Stimulated activated CD4-positive, alpha-beta T cell treated with anti-CD3 and anti-CD28 coated beads, TNF-alpha, amount 100 ng/mL, for 4 hours (primary cell): ENCODE measurements at regions not wholly inside any gene's neighbourhood (a gene's known extent, or its start where the extent isn't known, plus 50 kb on each side); places are given as distances from the start of the nearest gene placed in this dataset.

ENCODE experiments used
- DNase-seq, 3 experiments: peaks; one replicate each; pipeline ENCODE4 v3.0.0-alpha.2; 2020; ENCODE audit warnings: low read depth in 3 of 3

DNA sequence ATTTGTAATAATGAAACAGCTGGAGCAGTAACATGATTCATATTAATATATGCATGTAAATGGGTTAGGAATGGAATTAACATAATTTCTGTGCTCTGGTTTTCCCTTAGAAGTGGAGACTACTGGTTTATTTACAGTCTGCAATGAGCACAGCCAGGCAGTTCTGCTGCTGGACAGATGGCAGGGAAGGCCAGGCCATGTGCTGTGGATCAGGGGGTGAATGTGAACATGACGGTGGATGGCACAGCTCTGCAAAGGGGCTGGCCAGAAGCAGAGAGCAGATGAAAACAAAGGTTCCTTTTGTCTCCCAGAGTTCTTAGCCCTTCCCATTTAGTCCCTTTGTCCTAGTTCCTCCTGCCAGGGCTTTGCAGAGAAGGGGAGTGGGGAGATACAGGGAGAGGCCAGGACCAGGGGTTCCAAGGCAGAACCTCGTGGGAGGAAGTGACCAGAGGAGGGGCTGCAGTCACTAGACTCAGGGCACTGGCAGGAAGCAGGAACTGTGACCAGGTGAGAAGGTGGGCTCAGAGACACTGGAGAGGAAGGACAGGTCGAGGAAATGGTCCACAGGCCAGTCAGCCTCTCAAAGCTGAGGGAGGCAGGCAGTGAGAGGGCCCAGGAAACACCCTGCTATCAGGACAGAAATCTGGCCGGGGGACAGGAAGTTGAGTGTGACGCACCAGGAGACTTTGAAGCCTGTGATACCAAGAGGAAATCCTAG, 112.9 kb upstream of the ATP8B1 start:
- no peak for DNase-seq

DNA sequence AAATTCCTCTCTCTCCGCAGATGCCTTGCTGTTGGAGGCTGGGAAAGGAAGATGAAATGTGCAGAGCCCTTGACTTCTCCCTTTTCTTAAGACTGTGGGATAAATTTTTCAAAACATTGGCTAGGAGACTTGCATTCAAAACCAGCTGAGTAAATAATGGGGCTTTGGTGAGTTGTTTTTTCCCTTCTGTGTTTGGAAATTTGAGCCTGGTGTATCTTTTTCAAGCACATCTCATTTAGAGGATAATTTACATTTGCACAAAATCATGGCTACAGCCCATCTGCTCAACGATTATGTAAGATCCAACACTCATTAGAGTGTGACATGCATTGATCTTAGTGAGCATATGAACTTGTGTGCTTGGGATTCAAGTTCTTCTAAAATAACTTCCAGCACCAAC, 112.1 kb upstream of the ATP8B1 start:
- DNase-seq: no peak

DNA sequence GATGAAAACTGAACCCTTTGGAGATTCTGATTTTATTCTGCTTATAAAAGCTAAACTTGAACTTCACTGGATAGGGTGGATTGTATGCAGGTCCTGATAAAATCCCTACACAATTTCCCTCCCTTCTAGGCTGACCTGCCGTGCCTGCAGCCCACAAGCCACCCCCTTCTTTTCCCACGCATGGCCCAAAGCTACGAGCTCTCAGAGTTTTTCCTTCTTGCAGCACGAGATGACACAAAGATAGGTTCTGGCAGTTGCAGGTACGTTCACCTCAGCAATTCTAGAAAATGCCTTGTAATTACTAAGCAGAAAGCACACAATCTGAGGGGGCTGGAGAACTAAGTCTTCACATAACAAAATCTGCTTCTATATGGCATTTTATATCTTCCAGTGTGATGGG, 110.6 kb upstream of the ATP8B1 start:
- no peak for DNase-seq

DNA sequence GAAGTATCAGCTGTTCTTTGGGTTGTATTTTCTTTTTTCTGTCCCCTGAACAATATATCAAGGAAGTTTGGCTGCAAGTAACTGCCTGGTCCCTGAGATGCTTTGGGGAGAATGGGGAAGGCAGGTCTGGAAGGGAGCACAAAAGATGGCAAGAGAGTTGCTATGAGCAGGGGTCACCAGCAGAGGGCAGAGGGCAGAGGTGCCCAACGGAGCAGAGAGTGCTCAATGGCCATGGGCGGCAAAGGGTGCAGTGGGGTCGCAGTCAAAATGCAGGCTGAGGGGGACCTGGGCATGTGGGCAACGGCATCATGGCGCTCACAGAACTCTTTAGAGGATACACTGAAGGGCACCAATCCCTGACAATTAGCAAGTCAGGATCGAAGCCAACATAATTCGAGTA, 107.7 kb upstream of the ATP8B1 start:
- no peak for DNase-seq

DNA sequence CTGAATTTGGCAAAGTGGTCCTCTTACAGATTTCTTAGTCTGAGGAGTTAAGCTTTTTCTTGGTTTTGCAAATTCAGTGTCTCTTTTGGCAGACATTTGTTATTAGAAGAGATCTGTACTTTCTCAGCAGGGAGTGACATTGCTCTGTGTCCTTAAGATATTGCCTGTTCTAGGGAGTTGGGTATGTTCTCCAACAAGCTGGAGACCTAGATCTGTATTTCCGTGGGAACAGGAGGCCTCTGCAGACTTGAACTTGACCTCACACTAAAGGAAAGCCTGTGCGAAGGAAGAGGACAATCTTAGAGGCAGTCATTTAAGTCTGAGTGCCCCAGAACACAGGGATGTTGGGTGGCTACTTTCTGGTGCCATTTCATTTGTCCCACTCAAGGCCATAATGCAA, 107.0 kb upstream of the ATP8B1 start:
- DNase-seq: no peak

DNA sequence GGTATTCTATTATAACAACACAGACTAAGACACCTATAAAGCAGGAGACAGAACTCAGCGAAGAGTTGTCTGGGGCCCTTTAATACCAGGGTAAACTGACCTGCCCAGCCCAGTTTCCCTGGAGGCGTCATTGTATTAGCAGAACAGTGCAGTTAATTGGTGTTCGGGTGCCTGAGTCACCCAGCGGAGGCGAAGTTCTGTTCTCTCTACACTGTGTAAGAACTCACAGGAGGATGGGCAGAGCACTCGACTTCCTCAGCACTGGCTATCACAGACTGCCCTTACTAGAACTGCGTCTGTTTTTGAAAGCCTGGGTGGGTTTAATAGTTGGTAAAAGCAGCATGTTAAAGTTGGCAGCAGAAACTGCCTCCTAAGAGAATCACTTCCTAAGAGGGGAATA, 106.5 kb upstream of the ATP8B1 start:
- DNase-seq: no peak

DNA sequence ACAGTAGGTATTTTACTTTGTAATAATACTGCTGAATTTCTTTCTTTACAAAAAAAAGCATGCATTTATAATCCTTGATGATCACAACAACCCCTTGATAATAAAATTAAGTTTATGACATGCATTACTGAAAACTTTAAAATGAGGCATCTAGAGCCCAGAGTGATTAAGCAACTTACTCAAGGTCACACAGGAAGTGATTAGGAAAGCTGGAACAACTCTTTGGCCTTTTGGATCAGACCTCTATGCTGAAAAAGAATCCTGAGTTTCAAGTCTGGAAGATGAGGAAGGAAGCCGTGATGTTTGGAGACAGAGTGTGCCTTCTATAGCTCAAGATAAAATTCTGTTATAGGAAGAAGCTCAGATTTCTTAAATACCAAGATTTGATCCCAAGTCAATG, 105.0 kb upstream of the ATP8B1 start:
- DNase-seq: no peak

DNA sequence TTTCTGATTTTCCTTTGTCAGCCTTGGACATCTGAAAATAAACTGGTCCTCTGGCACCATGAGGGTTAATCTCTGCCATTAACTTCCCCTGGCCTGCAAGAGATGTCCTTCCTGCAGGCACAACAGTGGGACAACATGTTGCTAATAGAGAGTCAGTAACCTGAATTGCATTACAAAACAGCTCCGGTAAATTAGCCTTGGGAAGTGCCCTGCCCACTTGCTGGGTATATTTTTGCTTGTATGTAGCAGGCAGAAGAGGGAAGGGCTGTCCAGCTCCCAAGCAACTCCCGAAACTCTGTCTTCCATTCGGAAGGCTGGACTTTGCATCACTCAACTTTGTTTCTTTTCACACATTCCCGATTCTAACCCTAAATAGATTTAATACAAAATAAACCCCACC, 104.4 kb upstream of the ATP8B1 start:
- DNase-seq: no peak

DNA sequence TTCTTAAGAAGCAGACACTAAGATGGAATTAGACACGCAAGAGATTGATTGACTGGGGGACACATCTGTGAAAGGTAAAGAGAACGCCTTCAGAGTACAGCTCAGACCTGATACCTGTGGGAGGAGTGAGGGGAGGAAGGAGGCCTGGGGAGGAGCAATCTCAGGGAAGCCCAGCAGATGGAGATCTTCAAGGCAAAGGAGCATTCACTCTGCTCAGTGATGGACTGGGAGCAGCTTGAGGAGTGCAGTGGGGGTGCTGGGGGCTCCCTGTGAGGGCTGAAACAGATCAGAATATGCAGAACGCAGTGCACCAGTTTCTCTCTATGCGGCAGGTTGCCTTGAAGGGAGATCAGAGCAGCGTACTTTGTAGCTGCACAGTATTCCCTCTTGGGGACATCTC, 103.7 kb upstream of the ATP8B1 start:
- DNase-seq: no peak

DNA sequence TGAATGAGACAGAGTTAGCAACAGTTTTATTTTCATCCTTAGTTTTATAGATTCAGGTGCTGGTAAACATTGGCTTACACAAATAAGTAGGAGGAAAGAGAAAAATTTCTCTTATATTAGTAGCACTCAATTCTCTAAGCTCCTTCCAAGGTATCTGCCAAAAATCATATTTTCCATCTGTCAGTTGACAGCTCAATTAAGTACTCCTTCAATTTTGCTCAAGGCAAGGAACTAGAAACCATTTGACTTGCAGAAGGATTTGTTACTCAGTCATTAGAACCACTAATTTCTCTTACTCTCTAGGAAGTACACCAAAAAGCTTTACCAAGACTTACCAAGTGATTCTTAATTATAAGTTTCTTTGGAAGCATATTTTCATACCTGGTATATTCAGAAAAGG, 101.4 kb upstream of the ATP8B1 start:
- DNase-seq: no peak

DNA sequence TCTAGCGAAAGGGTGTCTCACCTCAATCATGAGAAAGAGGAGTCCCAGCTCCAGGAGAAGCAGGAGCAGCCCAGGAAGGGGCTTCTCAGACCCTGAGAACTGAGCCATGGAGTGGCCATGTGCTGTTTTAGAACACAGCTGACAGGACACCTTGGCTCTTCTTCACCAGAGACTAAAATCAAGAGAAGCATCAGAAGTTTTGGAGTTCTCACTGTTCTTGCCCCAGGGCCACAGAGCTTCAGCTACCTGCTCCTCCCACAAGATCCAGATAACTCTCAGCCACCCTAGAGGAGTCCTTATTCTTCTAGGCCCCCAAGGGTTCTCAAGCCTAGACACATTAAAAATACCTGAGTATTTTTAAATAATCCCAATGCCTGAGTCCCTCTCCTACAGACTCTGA, 99.6 kb upstream of the ATP8B1 start:
- DNase-seq: no peak

DNA sequence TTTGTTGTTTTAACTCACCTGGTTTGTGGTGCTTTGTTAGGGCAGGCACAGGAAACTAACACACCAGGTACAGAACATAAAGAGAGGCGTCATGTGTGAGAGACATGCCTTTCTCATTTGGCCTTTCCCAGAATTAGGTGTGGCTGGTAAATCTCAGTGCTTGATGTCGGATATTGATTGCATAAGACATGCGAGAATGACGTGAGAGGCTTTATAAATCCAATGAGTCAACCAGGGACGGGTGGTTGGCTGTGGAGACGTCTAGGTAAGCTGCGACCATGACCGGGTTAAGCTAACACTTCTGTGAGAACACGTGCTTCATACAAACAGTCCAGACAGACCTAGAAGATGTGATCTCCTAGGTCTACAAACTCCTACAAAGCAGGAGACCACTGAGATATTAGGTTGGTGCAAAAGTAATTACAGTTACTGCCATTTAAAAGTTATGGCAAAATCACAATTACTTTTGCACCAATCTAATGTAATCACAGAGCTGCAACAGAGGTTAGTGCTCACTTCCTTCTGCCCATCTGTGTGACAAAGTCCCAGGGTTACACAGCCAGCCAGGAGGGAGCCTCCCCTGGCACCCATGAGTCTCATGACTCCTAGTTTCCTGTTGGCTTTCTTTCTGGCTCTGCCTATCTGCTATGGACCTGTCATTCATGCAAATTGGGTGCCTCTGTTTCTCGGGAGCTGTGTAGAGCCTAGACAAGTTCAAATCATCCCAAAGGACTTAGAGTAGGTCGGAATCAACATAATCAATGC, 98.9 kb upstream of the ATP8B1 start:
- no peak for DNase-seq

DNA sequence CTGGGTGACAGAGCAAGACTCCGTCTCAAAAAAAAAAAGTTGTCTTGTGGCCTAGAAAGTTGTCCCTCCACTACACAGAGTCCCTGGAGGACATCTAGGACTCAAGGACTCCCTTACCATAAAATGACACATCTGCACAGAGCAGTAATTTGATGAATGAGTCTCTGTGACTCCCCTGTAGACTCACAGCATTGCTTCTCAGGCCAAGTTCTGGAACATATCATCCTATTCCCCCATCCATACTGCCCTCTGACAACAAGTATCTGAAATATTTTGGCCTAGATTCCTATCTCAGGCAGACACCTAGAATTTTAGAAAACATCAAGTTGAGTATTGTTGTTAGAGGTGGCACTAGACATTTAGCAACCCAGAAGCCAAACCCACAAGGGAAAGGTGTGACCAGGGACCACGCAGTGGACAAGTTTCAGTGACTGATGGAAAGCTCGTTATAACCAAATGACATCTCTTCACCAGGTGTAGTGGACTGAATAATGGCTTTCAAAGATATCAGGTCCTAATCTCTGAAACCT, 97.9 kb upstream of the ATP8B1 start:
- no peak for DNase-seq

DNA sequence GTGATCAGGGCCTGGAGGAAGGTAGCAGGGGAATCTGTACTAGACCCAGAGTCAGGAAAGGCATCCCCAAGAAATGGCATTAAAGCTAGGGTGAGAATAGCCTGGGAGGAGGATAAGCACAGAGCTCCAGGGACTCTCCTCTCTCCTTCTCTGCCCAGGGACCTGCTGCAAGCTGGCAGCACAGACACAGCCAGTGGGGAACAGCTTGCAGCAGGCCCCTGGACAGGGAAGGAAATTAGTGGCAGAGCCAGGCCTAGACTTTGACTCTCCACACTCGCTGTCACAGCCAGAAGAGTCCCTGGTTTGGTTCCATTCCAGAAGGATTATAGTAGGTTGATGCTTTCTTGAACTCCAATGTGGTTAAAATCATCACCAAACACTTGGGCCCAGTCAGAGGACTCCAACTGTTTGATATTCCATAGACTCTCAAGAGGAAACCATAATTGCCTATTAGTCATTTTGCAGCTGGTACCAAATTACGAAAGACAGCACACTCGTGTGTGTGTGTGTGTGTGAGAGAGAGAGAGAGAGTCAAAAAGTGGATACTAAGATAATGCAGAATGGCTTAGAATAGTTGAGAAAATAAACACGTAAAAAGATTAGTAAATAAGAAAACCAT, 95.5 kb upstream of the ATP8B1 start:
- DNase-seq: no peak

DNA sequence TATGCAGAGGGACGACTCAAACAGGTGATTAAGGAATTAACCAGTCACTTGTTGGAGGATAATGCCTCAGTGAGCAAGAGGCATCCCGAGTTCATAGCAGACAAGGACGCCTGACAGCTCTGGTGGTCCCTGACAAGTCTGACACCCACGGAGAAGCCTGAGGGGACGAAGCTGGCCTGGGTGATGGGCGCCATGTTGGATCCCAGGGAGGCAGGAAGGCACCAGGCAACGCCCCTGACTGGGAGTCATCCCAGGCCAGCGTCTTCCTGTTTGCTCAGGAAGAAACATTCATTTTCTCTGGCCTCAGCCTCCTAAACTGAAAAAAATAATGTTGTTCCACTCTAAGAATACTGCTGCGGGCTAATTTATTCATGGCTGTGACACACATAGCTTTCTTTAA, 92.1 kb upstream of the ATP8B1 start:
- no peak for DNase-seq

DNA sequence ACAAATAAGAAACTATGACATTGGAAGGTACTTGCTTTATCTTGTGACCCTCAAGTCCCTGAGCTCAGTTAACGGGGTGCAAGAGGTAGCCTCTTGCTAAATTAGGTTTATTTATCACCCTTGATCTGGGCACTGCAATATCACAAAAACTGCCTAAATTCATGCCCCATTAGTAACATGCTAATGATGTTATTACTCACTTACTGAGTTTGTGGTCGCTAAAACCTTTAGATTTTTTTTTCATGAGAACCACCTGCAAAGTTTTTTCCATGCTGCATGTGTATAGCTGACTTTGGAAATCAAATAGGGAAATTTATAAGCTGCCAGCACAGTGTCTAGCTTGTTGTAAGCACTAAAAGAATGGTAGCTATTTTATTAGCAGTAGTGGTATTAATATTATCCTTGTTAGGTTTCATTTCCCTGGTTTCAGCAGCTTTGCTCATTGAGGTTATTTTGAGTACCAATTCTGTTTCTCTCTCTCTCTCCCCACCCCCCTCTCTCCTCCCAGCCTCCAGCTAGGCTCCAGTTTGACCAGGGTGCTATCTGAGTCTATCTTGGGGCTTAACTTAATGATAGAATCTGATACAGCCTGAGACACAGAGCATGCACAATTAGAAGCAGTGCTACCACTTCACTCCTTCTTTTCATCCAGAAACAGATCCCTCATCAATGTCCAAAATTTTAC, 88.7 kb upstream of the ATP8B1 start:
- DNase-seq: no peak

DNA sequence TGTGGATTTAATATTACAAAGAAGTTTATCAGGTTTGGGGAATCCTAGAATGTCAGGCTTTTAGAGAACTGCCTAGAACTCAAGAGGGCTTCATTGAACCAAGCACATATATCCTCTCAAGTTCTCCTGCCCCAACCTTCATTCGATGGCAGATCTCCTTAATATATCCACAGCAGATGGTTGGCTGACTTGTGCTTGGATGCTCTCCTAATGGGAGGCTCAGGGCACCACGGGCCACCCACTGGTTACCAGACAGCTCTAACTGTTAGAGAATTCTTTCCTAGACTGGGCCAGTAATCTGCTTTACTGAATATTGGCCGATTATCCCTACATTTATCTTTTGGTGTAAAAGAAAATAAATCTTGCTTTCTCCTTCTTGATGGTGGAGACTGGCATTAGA, 87.2 kb upstream of the ATP8B1 start:
- DNase-seq: no peak

DNA sequence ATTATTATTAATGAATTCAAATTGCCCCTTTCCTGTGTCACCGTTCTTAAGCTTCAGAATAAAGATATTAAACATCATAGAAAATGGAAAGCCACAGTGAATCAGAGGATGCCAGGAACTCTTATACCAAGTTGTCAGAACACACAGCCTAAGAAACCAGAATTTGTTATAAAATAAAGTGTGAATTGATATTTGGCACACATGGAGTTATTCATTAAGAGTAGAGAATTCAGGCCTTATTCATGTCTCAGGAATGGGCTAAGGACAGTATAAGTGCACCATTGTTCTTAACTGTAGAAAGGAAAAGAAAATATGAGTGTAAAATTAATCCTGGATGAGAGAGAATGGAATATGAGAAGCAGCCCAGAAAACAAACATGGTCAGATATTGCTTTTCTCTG, 86.7 kb upstream of the ATP8B1 start:
- DNase-seq: no peak

DNA sequence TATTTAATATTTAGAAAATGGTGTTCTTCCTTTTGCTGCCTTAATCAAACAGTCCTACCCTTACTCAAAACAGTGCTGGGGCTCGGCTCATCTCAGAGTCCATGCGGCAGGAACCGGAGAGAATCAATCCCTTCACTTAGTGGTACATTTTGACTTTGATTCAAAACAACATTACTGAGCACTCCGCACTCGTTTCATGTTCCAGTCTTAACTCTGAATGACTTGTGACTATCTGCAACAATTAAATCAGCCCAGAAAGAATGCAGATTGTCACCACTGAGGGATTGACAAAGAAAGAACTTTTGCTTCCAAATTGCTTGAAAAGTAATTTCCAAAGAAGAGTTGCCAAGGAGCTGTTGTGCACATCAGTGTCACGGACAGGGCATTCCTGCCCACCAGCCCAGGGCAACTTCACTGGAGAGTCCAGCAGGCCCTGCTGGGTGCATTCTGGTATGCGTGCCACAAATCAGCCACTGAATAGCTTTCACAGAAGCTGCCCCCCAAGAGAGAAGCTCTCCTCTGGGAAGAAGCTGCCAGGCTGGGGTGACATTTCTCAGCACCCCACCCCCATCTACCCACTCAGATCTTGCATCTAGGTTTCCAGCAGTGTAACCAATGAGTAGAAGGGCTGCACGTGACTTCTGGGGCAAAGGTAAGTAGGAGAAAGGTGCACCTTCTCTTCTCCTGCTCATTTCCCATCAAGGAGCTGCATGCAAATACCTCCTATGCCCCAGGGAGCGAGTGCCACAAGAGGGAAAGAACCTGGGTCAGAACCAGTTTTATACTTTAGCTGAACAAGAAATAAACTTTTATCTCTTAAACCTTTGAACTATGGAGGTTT, 84.6 kb upstream of the ATP8B1 start:
- no peak for DNase-seq

DNA sequence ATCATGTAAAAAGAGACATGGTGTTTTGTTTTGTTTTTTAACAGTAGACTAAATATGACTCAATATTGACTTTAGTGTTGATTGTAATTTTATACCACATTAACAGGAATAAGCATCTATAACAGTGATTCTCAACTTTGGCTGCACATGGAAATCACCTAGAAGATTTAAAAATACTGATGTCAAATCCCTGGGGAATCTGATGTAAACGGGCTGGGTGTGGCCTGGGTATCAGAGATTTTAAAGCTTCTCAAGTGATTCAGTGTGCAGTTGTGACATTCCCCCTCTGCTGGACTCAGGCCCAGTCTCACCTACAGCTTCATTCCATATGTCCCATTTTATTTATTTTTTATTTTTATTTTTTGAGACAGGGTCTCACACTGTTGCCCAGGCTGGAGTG, 82.8 kb upstream of the ATP8B1 start:
- DNase-seq: no peak

DNA sequence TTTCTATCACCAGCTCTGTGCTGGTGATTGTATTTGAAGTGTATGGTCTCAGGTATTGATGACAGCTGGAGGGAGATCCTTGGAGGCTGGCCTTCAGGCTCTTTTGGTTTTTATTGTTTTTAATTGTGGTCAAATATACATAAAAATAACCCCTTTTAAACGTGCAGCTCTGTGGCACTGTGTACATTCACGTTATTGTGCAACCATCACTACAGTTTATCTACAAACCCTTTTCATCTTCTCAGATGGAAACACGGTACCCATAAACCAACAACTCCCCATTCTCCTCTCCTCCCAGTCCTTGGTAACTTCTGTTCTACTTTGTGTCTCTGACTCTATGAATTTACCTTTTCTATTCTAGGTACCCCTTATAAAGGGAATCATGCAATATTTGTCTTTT, 79.3 kb upstream of the ATP8B1 start:
- no peak for DNase-seq
